Heart left ventricle (tissue), 13 donors: ENCODE measurements at regions not wholly inside any gene's neighbourhood (a gene's known extent, or its start where the extent isn't known, plus 50 kb on each side); places are given as distances from the start of the nearest gene placed in this dataset.

Experiments
- CTCF ChIP-seq, 12 donors: fragments of 200-600 bp; sonication (generic) in 4 of 12; IDR thresholded peaks; one replicate each; pipeline versions ENCODE4 v1.5.0 to v1.8.0; 2018 to 2022; ENCODE audit warnings: antibody characterized with exemption in 12 of 12, mild to moderate bottlenecking in 5 of 12
- POLR2A ChIP-seq, 2 donors: fragments of 450-650 bp; IDR thresholded peaks; one replicate each; pipeline ENCODE4 v1.6.1; 2017; ENCODE audit warnings: antibody characterized with exemption in 2 of 2, mild to moderate bottlenecking in 2 of 2, moderate library complexity in 2 of 2
- donor health status: ischemic (EF 13 %, LVEDD 7.1; RV severe dilation, severe dysfunction).
- donor health status: DM: no; HTN: yes; CAD: no.
- donor health status: DM: no; HTN: no; CAD: no.
- donor health status: ischemic (EF 25% LVEDD 6.9; RV normal size, moderate dysfunction).
- donor health status: ischemic (EF 25% LVEDD 5.7; RV mildly dilated, moderate dysfunction).
- donor health status: ischemic (EF 35%, LVEDD 5.7; RV mildly dilated, moderate dysfunction).
- donor health status: nonischemic (EF 11% LVEDD 7.7; RV severe dilation, severe dysfunction).
- donor health status: DM: yes; HTN: yes; CAD: no.
- donor health status: PGD.
- donor health status: ischemic (EF 29% LVEDD 5.4; RV normal size, mild dysfunction).
- donor health status: nonischemic (EF 23%, LVEDD 6.1; RV moderate dilation, normal function).

GRCh38 chr14:71824816-71825215 lies 107.4 kb upstream of the RGS6 start:
- TF ChIP-seq CTCF (IDR thresholded peaks at IDR 0.05) (no peak), POLR2A (IDR thresholded peaks at IDR 0.05) (no peak)
